Stimulated activated naive CD8-positive, alpha-beta T cell treated with anti-CD3 and anti-CD28 coated beads, Interleukin-15, amount 100 ng/mL, for 72 hours (primary cell): ENCODE measurements at regions not wholly inside any gene's neighbourhood (a gene's known extent, or its start where the extent isn't known, plus 50 kb on each side); places are given as distances from the start of the nearest gene placed in this dataset.

Experiments
- ATAC-seq: fragments of 150-1000 bp; cut with Tn5 transposase; 2 replicates; pipeline ENCODE4 v1.10.0; 2021; ENCODE audit warnings: mild to moderate bottlenecking, moderate library complexity
- DNase-seq, 2 donors: peaks; one replicate each; pipeline ENCODE4 v3.0.0; 2021 to 2022
- H3K27ac Mint-ChIP-seq, 2 donors: one replicate each; pipeline ENCODE4 v1.8.0; 2022; ENCODE audit warnings: mild to moderate bottlenecking in 2 of 2, mixed read lengths in 2 of 2, moderate library complexity in 2 of 2
- H3K27me3 Mint-ChIP-seq: one replicate; pipeline ENCODE4 v1.8.0; 2022; ENCODE audit warnings: mixed read lengths
- H3K4me1 Mint-ChIP-seq: one replicate; pipeline ENCODE4 v1.8.0; 2022; ENCODE audit warnings: mild to moderate bottlenecking, mixed read lengths
- H3K4me3 Mint-ChIP-seq, 2 donors: one replicate each; pipeline ENCODE4 v1.8.0; 2022; ENCODE audit warnings: mild to moderate bottlenecking in 2 of 2, mixed read lengths in 2 of 2, moderate library complexity in 1 of 2
- H3K9me3 Mint-ChIP-seq, 2 donors: one replicate each; pipeline ENCODE4 v1.8.0; 2022; ENCODE audit warnings: mixed read lengths in 2 of 2

GRCh38 chr19:31572976-31573298, 223.7 kb upstream of the TSHZ3 start:
- Mint-ChIP-seq H3K27ac (no peak overlapping the region), H3K4me3 (no peak overlapping the region), H3K27me3 (no peaks in the 10 kb centered on the region), H3K4me1 (no peaks in the 10 kb centered on the region), H3K9me3 (no peaks in the 10 kb centered on the region)
- DNase-seq (no peak), ATAC-seq (no peak)

GRCh38 chr19:31574251-31574973, 225.2 kb upstream of the TSHZ3 start:
- Mint-ChIP-seq H3K27ac (no peak overlapping the region), H3K4me3 (no peak overlapping the region), H3K4me1 (no peaks in the 10 kb centered on the region), H3K27me3 (no peaks in the 10 kb centered on the region), H3K9me3 (no peaks in the 10 kb centered on the region)
- ATAC-seq (no peak), DNase-seq (no peak)

GRCh38 chr19:31575846-31576335, 226.7 kb upstream of the TSHZ3 start:
- H3K27ac Mint-ChIP-seq: no peak overlapping the region
- DNase-seq: no peak
- H3K4me3 Mint-ChIP-seq: no peak overlapping the region
- no peaks in the 10 kb centered on the region for H3K27me3 Mint-ChIP-seq
- no peaks in the 10 kb centered on the region for H3K4me1 Mint-ChIP-seq
- no peaks in the 10 kb centered on the region for H3K9me3 Mint-ChIP-seq
- ATAC-seq: no peak

- DNase-seq: no peak
- ATAC-seq: no peak
- Mint-ChIP-seq H3K27me3 (no peaks in the 10 kb centered on the region), H3K27ac (no peak overlapping the region), H3K9me3 (no peaks in the 10 kb centered on the region), H3K4me1 (no peaks in the 10 kb centered on the region), H3K4me3 (no peak overlapping the region)
Observed at GRCh38 chr19:31578326-31578725, 229.1 kb upstream of the TSHZ3 start.

- no peak for DNase-seq
- H3K27ac Mint-ChIP-seq: no peak overlapping the region
- no peak for ATAC-seq
- no peaks in the 10 kb centered on the region for H3K4me1 Mint-ChIP-seq
- no peaks in the 10 kb centered on the region for H3K9me3 Mint-ChIP-seq
- peaks cover 8% of the 10 kb centered on the region for H3K27me3 Mint-ChIP-seq
- no peak overlapping the region for H3K4me3 Mint-ChIP-seq
Observed at GRCh38 chr19:31583148-31583547, 233.9 kb upstream of the TSHZ3 start.

GRCh38 chr19:31586282-31586681, 237.0 kb upstream of the TSHZ3 start:
- Mint-ChIP-seq H3K4me3 (no peak overlapping the region), H3K27me3 (peaks cover 21% of the 10 kb centered on the region), H3K9me3 (no peaks in the 10 kb centered on the region), H3K27ac (no peak overlapping the region), H3K4me1 (no peaks in the 10 kb centered on the region)
- no peak for DNase-seq
- ATAC-seq: no peak

- no peak for DNase-seq
- peaks cover 28% of the 10 kb centered on the region for H3K27me3 Mint-ChIP-seq
- no peak overlapping the region for H3K4me3 Mint-ChIP-seq
Observed at GRCh38 chr19:31589109-31589508, 239.9 kb upstream of the TSHZ3 start.

GRCh38 chr19:31591258-31591657, 242.0 kb upstream of the TSHZ3 start:
- ATAC-seq (no peak), DNase-seq (no peak)
- no peaks in the 10 kb centered on the region for H3K4me1 Mint-ChIP-seq
- H3K27ac Mint-ChIP-seq: no peak overlapping the region
- H3K4me3 Mint-ChIP-seq: no peak overlapping the region
- no peaks in the 10 kb centered on the region for H3K9me3 Mint-ChIP-seq
- peaks cover 28% of the 10 kb centered on the region for H3K27me3 Mint-ChIP-seq

More at GRCh38 chr19:31589109-31589508, 239.9 kb upstream of the TSHZ3 start:
- Mint-ChIP-seq H3K27ac (no peak overlapping the region), H3K4me1 (no peaks in the 10 kb centered on the region), H3K9me3 (no peaks in the 10 kb centered on the region)
- ATAC-seq: no peak

GRCh38 chr19:31592456-31592855, 243.2 kb upstream of the TSHZ3 start:
- no peak for DNase-seq
- no peak overlapping the region for H3K4me3 Mint-ChIP-seq
- peaks cover 27% of the 10 kb centered on the region for H3K27me3 Mint-ChIP-seq
- no peaks in the 10 kb centered on the region for H3K4me1 Mint-ChIP-seq
- ATAC-seq: no peak
- no peaks in the 10 kb centered on the region for H3K9me3 Mint-ChIP-seq
- no peak overlapping the region for H3K27ac Mint-ChIP-seq

- H3K9me3 Mint-ChIP-seq: no peaks in the 10 kb centered on the region
- H3K27ac Mint-ChIP-seq: peak overlapping the region in 1 of 2 donors; percentile 5
- peaks cover 15% of the 10 kb centered on the region for H3K27me3 Mint-ChIP-seq
- no peaks in the 10 kb centered on the region for H3K4me1 Mint-ChIP-seq
- ATAC-seq (no peak), DNase-seq (no peak)
- H3K4me3 Mint-ChIP-seq: no peak overlapping the region
Observed at GRCh38 chr19:31594701-31595100, 245.5 kb upstream of the TSHZ3 start.

- Mint-ChIP-seq H3K27ac (no peak overlapping the region), H3K4me3 (no peak overlapping the region), H3K27me3 (peaks cover 8% of the 10 kb centered on the region), H3K4me1 (no peaks in the 10 kb centered on the region), H3K9me3 (no peaks in the 10 kb centered on the region)
- ATAC-seq (no peak), DNase-seq (no peak)
Observed at GRCh38 chr19:31595521-31595920, 246.3 kb upstream of the TSHZ3 start.

GRCh38 chr19:31596751-31597150, 247.5 kb upstream of the TSHZ3 start:
- ATAC-seq (no peak), DNase-seq (no peak)
- H3K27me3 Mint-ChIP-seq: peaks cover 7% of the 10 kb centered on the region
- no peaks in the 10 kb centered on the region for H3K9me3 Mint-ChIP-seq
- H3K4me3 Mint-ChIP-seq: no peak overlapping the region
- no peaks in the 10 kb centered on the region for H3K4me1 Mint-ChIP-seq
- H3K27ac Mint-ChIP-seq: peak overlapping the region in 1 of 2 donors; percentile 76

- DNase-seq: no peak
- ATAC-seq: no peak
- H3K9me3 Mint-ChIP-seq: no peaks in the 10 kb centered on the region
Observed at GRCh38 chr19:31597616-31598015, 248.4 kb upstream of the TSHZ3 start.

GRCh38 chr19:31598730-31599238, 249.5 kb upstream of the TSHZ3 start:
- no peak overlapping the region for H3K27ac Mint-ChIP-seq
- H3K27me3 Mint-ChIP-seq: no peaks in the 10 kb centered on the region
- no peak overlapping the region for H3K4me3 Mint-ChIP-seq
- ATAC-seq: no peak
- no peaks in the 10 kb centered on the region for H3K4me1 Mint-ChIP-seq
- no peaks in the 10 kb centered on the region for H3K9me3 Mint-ChIP-seq
- no peak for DNase-seq

More at GRCh38 chr19:31597616-31598015, 248.4 kb upstream of the TSHZ3 start:
- Mint-ChIP-seq H3K27me3 (peaks cover 7% of the 10 kb centered on the region), H3K27ac (no peak overlapping the region), H3K4me3 (no peak overlapping the region), H3K4me1 (no peaks in the 10 kb centered on the region)

- ATAC-seq (no peak), DNase-seq (no peak)
- no peaks in the 10 kb centered on the region for H3K9me3 Mint-ChIP-seq
- no peak overlapping the region for H3K27ac Mint-ChIP-seq
- H3K4me1 Mint-ChIP-seq: no peaks in the 10 kb centered on the region
- no peak overlapping the region for H3K4me3 Mint-ChIP-seq
- peaks cover 9% of the 10 kb centered on the region for H3K27me3 Mint-ChIP-seq
Observed at GRCh38 chr19:31600731-31601295, 251.6 kb upstream of the TSHZ3 start.

- no peak for DNase-seq
- H3K27ac Mint-ChIP-seq: no peak overlapping the region
- peaks cover 9% of the 10 kb centered on the region for H3K27me3 Mint-ChIP-seq
- no peak overlapping the region for H3K4me3 Mint-ChIP-seq
- ATAC-seq: no peak
- H3K4me1 Mint-ChIP-seq: no peaks in the 10 kb centered on the region
- H3K9me3 Mint-ChIP-seq: no peaks in the 10 kb centered on the region
Observed at GRCh38 chr19:31601855-31602254, 252.6 kb upstream of the TSHZ3 start.
